AML-193 (cell line): ENCODE measurements at regions not wholly inside any gene's neighbourhood (a gene's known extent, or its start where the extent isn't known, plus 50 kb on each side); places are given as distances from the start of the nearest gene placed in this dataset.
"Not testable (repeated sequence)": the region's sequence is repeated elsewhere in the genome, so short reads cannot be mapped to it uniquely, and the experiment has no call there.

Experiments
- DNase-seq, 2 experiments: peaks; one replicate each; lab custom pipeline; 2025; lab: John Stamatoyannopoulos, UW

- DNase-seq: no peak
Observed at GRCh38 chrX:125678258-125678657, 358.6 kb downstream of the TEX13C start.

GRCh38 chrX:125680366-125680765 lies 360.7 kb downstream of the TEX13C start:
- DNase-seq: no peak

GRCh38 chrX:125681058-125681457 lies 361.4 kb downstream of the TEX13C start:
- no peak for DNase-seq

- DNase-seq: no peak
Observed at GRCh38 chrX:125681507-125681906, 361.8 kb downstream of the TEX13C start.

GRCh38 chrX:125690522-125690921 lies 370.9 kb downstream of the TEX13C start:
- DNase-seq: not testable (repeated sequence)

GRCh38 chrX:125694171-125694570 lies 374.5 kb downstream of the TEX13C start:
- no peak for DNase-seq

GRCh38 chrX:125709074-125709473 lies 389.4 kb downstream of the TEX13C start:
- DNase-seq: no peak

- no peak for DNase-seq
Observed at GRCh38 chrX:125709532-125709931, 389.9 kb downstream of the TEX13C start.

GRCh38 chrX:125710403-125711062 lies 390.9 kb downstream of the TEX13C start:
- DNase-seq: no peak

GRCh38 chrX:125711103-125711502 lies 391.4 kb downstream of the TEX13C start:
- DNase-seq: no peak

- no peak for DNase-seq
Observed at GRCh38 chrX:125713633-125714032, 394.0 kb downstream of the TEX13C start.

- no peak for DNase-seq
Observed at GRCh38 chrX:125727117-125727516, 407.4 kb downstream of the TEX13C start.

GRCh38 chrX:125736008-125736729 lies 416.5 kb downstream of the TEX13C start:
- DNase-seq: no peak

- no peak for DNase-seq
Observed at GRCh38 chrX:125742811-125743210, 423.1 kb downstream of the TEX13C start.

- no peak for DNase-seq
Observed at GRCh38 chrX:125744914-125745313, 421.2 kb downstream of the DCAF12L2 start.

GRCh38 chrX:125757794-125758564 lies 408.1 kb downstream of the DCAF12L2 start:
- no peak for DNase-seq

- DNase-seq: no peak
Observed at GRCh38 chrX:125758819-125759218, 407.3 kb downstream of the DCAF12L2 start.

- DNase-seq: no peak
Observed at GRCh38 chrX:125762954-125763353, 403.1 kb downstream of the DCAF12L2 start.

- no peak for DNase-seq
Observed at GRCh38 chrX:125765347-125765746, 400.7 kb downstream of the DCAF12L2 start.

GRCh38 chrX:125769628-125770027 lies 396.5 kb downstream of the DCAF12L2 start:
- DNase-seq: no peak

- DNase-seq: no peak
Observed at GRCh38 chrX:125778261-125778660, 387.8 kb downstream of the DCAF12L2 start.

- DNase-seq: no peak
Observed at GRCh38 chrX:125782184-125782583, 383.9 kb downstream of the DCAF12L2 start.

GRCh38 chrX:125786316-125786715 lies 379.8 kb downstream of the DCAF12L2 start:
- DNase-seq: no peak
